ENCODE measurements at regions not wholly inside any gene's neighbourhood (a gene's known extent, or its start where the extent isn't known, plus 50 kb on each side); places are given as distances from the start of the nearest gene placed in this dataset.

GRCh38 chr1:239993366-239993765, 98.3 kb upstream of the FMN2 start:
- H3K27ac ChIP-seq (replicated peaks): no peak overlapping the region
- TF ChIP-seq GABPA (IDR thresholded peaks at IDR 0.05; ENCODE audit: low read depth) (no peak), REST (IDR thresholded peaks at IDR 0.05; ENCODE audit: insufficient replicate concordance, low read depth) (no peak), CTCF (IDR thresholded peaks at IDR 0.05; ENCODE audit: insufficient read depth, low read length) (no peak), POLR2AphosphoS5 (IDR thresholded peaks at IDR 0.05; ENCODE audit: low read depth) (no peak), SPI1 (IDR thresholded peaks at IDR 0.05; ENCODE audit: borderline replicate concordance, low read depth) (no peak)
- H3K4me3 ChIP-seq (replicated peaks; ENCODE audit: insufficient read depth, low read length): no peak overlapping the region
- peaks cover 18% of the 10 kb centered on the region for H3K27me3 ChIP-seq (ENCODE audit: insufficient read depth, poor library complexity, severe bottlenecking)
- DNase-seq (ENCODE audit: low read depth in 1 of 2, low spot score in 1 of 2): no peak

- no peak overlapping the region for H3K27ac ChIP-seq (replicated peaks)
- no peak for DNase-seq (ENCODE audit: low read depth in 1 of 2, low spot score in 1 of 2)
- TF ChIP-seq REST (IDR thresholded peaks at IDR 0.05; ENCODE audit: insufficient replicate concordance, low read depth) (no peak), GABPA (IDR thresholded peaks at IDR 0.05; ENCODE audit: low read depth) (no peak), SPI1 (IDR thresholded peaks at IDR 0.05; ENCODE audit: borderline replicate concordance, low read depth) (no peak), POLR2AphosphoS5 (IDR thresholded peaks at IDR 0.05; ENCODE audit: low read depth) (no peak), CTCF (IDR thresholded peaks at IDR 0.05; ENCODE audit: insufficient read depth, low read length) (no peak)
- H3K4me3 ChIP-seq (replicated peaks; ENCODE audit: insufficient read depth, low read length): no peak overlapping the region
- peaks cover 29% of the 10 kb centered on the region for H3K27me3 ChIP-seq (ENCODE audit: insufficient read depth, poor library complexity, severe bottlenecking)
Observed at GRCh38 chr1:239995281-239995680, 96.4 kb upstream of the FMN2 start.

GRCh38 chr1:239997160-239997514, 94.5 kb upstream of the FMN2 start:
- H3K4me3 ChIP-seq (replicated peaks; ENCODE audit: insufficient read depth, low read length): no peak overlapping the region
- no peak overlapping the region for H3K27ac ChIP-seq (replicated peaks)
- DNase-seq (ENCODE audit: low read depth in 1 of 2, low spot score in 1 of 2): no peak
- H3K27me3 ChIP-seq (ENCODE audit: insufficient read depth, poor library complexity, severe bottlenecking): peaks cover 29% of the 10 kb centered on the region
- TF ChIP-seq SPI1 (IDR thresholded peaks at IDR 0.05; ENCODE audit: borderline replicate concordance, low read depth): no peak
- TF ChIP-seq CTCF (IDR thresholded peaks at IDR 0.05; ENCODE audit: insufficient read depth, low read length): no peak
- TF ChIP-seq REST (IDR thresholded peaks at IDR 0.05; ENCODE audit: insufficient replicate concordance, low read depth): no peak
- TF ChIP-seq GABPA (IDR thresholded peaks at IDR 0.05; ENCODE audit: low read depth): no peak
- no peak for TF ChIP-seq POLR2AphosphoS5 (IDR thresholded peaks at IDR 0.05; ENCODE audit: low read depth)
